PC-9 (cell line): ENCODE measurements at regions not wholly inside any gene's neighbourhood (a gene's known extent, or its start where the extent isn't known, plus 50 kb on each side); places are given as distances from the start of the nearest gene placed in this dataset.

Source experiments
- BruUV-seq: library from RNA; stranded (reverse); fragments of 400-500 nt; replicated peaks from 2 replicates; lab custom pipeline; 2021; lab: Mats Ljungman, UMichigan
- CTCF ChIA-PET: fragments of 300-600 bp; sonication (Branson Sonifier 250); formaldehyde crosslinking; loops from one replicate; lab custom pipeline; 2022; ENCODE audit warnings: antibody characterized with exemption; lab: Charles Lee
- POLR2A ChIA-PET: fragments of 300-600 bp; sonication (Branson Sonifier 250); formaldehyde crosslinking; loops from one replicate; lab custom pipeline; 2022; ENCODE audit warnings: antibody characterized with exemption; ENCODE audit not compliant: unreplicated experiment; lab: Charles Lee
- DNase-seq, 2 experiments: peaks; one replicate each; pipeline versions ENCODE4 v3.0.0 to v3.0.0-alpha.2; 2015 to 2022; ENCODE audit warnings: mixed read lengths in 1 of 2
- H2AFZ ChIP-seq: fragments of 200-600 bp; sonication (generic); 2 replicates; pipeline ENCODE4 v1.8.1; 2017; ENCODE audit warnings: antibody characterized with exemption
- H3F3A ChIP-seq: fragments of 200-600 bp; sonication (generic); 2 replicates; pipeline ENCODE4 v1.8.1; 2017; ENCODE audit warnings: antibody characterized with exemption, mild to moderate bottlenecking, low read depth; ENCODE audit not compliant: insufficient read depth
- H3K27ac ChIP-seq: fragments of 200-600 bp; sonication (generic); 2 replicates; pipeline ENCODE4 v1.6.1; 2016; ENCODE audit warnings: mixed run types
- H3K27me3 ChIP-seq: fragments of 200-600 bp; sonication (generic); 2 replicates; pipeline ENCODE4 v1.6.1; 2016; ENCODE audit warnings: low read depth, mixed run types; ENCODE audit not compliant: insufficient read depth
- H3K36me3 ChIP-seq: fragments of 200-600 bp; sonication (generic); 2 replicates; pipeline ENCODE4 v1.6.1; 2016; ENCODE audit warnings: low read depth, mixed run types
- H3K4me1 ChIP-seq: fragments of 200-600 bp; sonication (generic); replicated peaks from 2 replicates; pipeline ENCODE4 v1.6.1; 2016; ENCODE audit warnings: mixed run types; ENCODE audit not compliant: insufficient read depth
- H3K4me2 ChIP-seq: fragments of 200-600 bp; sonication (generic); 2 replicates; pipeline ENCODE4 v1.6.1; 2017; ENCODE audit warnings: mixed run types
- H3K4me3 ChIP-seq: fragments of 200-600 bp; sonication (generic); 2 replicates; pipeline ENCODE4 v1.6.1; 2016; ENCODE audit warnings: mixed run types
- H3K79me2 ChIP-seq: fragments of 200-600 bp; sonication (generic); 2 replicates; pipeline ENCODE4 v1.6.1; 2017; ENCODE audit warnings: low read depth, mixed run types
- H3K9me2 ChIP-seq: fragments of 200-600 bp; sonication (generic); 2 replicates; pipeline ENCODE4 v1.8.1; 2017; ENCODE audit warnings: mild to moderate bottlenecking; ENCODE audit not compliant: insufficient read depth
- H3K9me3 ChIP-seq: fragments of 200-600 bp; sonication (generic); 2 replicates; pipeline ENCODE4 v1.8.1; 2016; ENCODE audit warnings: low read depth; ENCODE audit not compliant: insufficient read depth
- H4K20me1 ChIP-seq: fragments of 200-600 bp; sonication (generic); 2 replicates; pipeline ENCODE4 v1.8.1; 2017; ENCODE audit not compliant: insufficient read depth
- EZH2 ChIP-seq: fragments of 200-600 bp; sonication (generic); IDR thresholded peaks from 2 replicates; pipeline ENCODE4 v1.8.0; 2017; ENCODE audit warnings: antibody characterized with exemption, low read depth
- intact Hi-C: fragments of 100-400 bp; cut with micrococcal nuclease; formaldehyde crosslinking; loops from one replicate; pipeline ENCODE4 v1.10.0; 2022; ENCODE audit not compliant: unreplicated experiment
- TF ChIP-seq, protein P1 (sequence below): fragments of 200-600 bp; sonication (generic); conservative IDR thresholded peaks from 2 replicates; pipeline ENCODE4 v1.6.1; 2017; ENCODE audit warnings: mixed run types, antibody characterized with exemption, mild to moderate bottlenecking, moderate library complexity

GRCh38 chr1:213669512-213669911, 318.3 kb upstream of the PROX1 start:
- BruUV-seq = no TSS peak

GRCh38 chr1:213669964-213670691, 317.6 kb upstream of the PROX1 start:
- TF ChIP-seq EZH2 = no peak
- TF ChIP-seq, protein P1, sequence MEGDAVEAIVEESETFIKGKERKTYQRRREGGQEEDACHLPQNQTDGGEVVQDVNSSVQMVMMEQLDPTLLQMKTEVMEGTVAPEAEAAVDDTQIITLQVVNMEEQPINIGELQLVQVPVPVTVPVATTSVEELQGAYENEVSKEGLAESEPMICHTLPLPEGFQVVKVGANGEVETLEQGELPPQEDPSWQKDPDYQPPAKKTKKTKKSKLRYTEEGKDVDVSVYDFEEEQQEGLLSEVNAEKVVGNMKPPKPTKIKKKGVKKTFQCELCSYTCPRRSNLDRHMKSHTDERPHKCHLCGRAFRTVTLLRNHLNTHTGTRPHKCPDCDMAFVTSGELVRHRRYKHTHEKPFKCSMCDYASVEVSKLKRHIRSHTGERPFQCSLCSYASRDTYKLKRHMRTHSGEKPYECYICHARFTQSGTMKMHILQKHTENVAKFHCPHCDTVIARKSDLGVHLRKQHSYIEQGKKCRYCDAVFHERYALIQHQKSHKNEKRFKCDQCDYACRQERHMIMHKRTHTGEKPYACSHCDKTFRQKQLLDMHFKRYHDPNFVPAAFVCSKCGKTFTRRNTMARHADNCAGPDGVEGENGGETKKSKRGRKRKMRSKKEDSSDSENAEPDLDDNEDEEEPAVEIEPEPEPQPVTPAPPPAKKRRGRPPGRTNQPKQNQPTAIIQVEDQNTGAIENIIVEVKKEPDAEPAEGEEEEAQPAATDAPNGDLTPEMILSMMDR = no peak

More at GRCh38 chr1:213669512-213669911, 318.3 kb upstream of the PROX1 start:
- Histone ChIP-seq H2AFZ (no peak overlapping the region), H3K27ac (no peak overlapping the region), H3K4me3 (no peak overlapping the region), H3K27me3 (no peaks in the 10 kb centered on the region), H4K20me1 (no peaks in the 10 kb centered on the region), H3F3A (no peaks in the 10 kb centered on the region), H3K4me1 (no peaks in the 10 kb centered on the region), H3K4me2 (no peak overlapping the region), H3K9me2 (no peaks in the 10 kb centered on the region), H3K36me3 (no peaks in the 10 kb centered on the region), H3K9me3 (no peaks in the 10 kb centered on the region), H3K79me2 (no peaks in the 10 kb centered on the region)
- ChIA-PET POLR2A (no interaction called here), CTCF (no interaction called here)
- no peak for DNase-seq
- TF ChIP-seq, protein P1 = no peak
- TF ChIP-seq EZH2 = no peak
- intact Hi-C loops = no loop called here

DNA sequence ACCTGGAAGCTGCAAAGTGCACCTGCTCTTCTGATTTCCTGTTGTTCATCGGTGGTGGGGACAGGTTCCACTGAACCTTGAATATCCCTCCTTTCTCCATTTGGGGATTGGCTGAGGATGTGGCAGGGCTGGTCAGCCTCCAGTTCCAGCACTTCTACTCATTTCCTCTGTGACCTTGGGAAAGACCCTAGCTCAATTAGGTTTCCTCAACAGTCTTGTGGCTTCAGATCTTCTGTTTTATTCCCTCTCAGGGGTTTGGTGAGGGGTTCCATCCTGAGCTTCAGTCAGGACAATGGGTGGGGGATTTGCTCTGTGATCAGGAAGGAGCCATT, 317.1 kb upstream of the PROX1 start:
- Histone ChIP-seq H3K4me1 (no peaks in the 10 kb centered on the region), H3K9me3 (no peaks in the 10 kb centered on the region), H3K4me3 (no peak overlapping the region), H3K27me3 (no peaks in the 10 kb centered on the region), H3F3A (no peaks in the 10 kb centered on the region), H3K9me2 (no peaks in the 10 kb centered on the region), H3K27ac (no peak overlapping the region), H4K20me1 (no peaks in the 10 kb centered on the region), H3K36me3 (no peaks in the 10 kb centered on the region), H3K4me2 (0 out of 2 replicates have a peak overlapping the region, but pooled peaks have one; percentile 5), H3K79me2 (no peaks in the 10 kb centered on the region), H2AFZ (no peak overlapping the region)
- TF ChIP-seq, protein P1 = no peak
- POLR2A ChIA-PET = no interaction called here
- intact Hi-C loops = no loop called here
- CTCF ChIA-PET = no interaction called here
- BruUV-seq = no TSS peak
- DNase-seq = no peak

More at GRCh38 chr1:213669964-213670691, 317.6 kb upstream of the PROX1 start:
- Histone ChIP-seq H3K27me3 (no peaks in the 10 kb centered on the region), H3K9me2 (no peaks in the 10 kb centered on the region), H3K4me3 (no peak overlapping the region), H3K36me3 (no peaks in the 10 kb centered on the region), H3K9me3 (no peaks in the 10 kb centered on the region), H3K27ac (no peak overlapping the region), H2AFZ (no peak overlapping the region), H3K4me2 (0 out of 2 replicates have a peak overlapping the region, but pooled peaks have one; percentile 5), H3K4me1 (no peaks in the 10 kb centered on the region), H3K79me2 (no peaks in the 10 kb centered on the region), H4K20me1 (no peaks in the 10 kb centered on the region), H3F3A (no peaks in the 10 kb centered on the region)
- ChIA-PET CTCF (no interaction called here), POLR2A (no interaction called here)
- intact Hi-C loops = no loop called here
- no TSS peak for BruUV-seq
- no peak for DNase-seq
